Esophagus muscularis mucosa (tissue), 4 donors: ENCODE measurements at regions not wholly inside any gene's neighbourhood (a gene's known extent, or its start where the extent isn't known, plus 50 kb on each side); places are given as distances from the start of the nearest gene placed in this dataset.

Experiments used
- DNase-seq: peaks from one replicate; pipeline ENCODE4 v3.0.0-alpha.2; 2017; ENCODE audit errors: extremely low spot score
- H3K27ac ChIP-seq, 4 donors: fragments of 200-600 bp; sonication (generic); replicated peaks in 1 of 4; 1 replicate in 3 of 4; 2 replicates in 1 of 4; pipeline ENCODE4 v1.5.1; 2016 to 2019; ENCODE audit warnings: mild to moderate bottlenecking in 1 of 4
- H3K27me3 ChIP-seq, 4 donors: fragments of 200-600 bp; sonication (generic); one replicate each; pipeline versions ENCODE4 v1.5.1 to v1.6.0; 2016 to 2019
- H3K36me3 ChIP-seq, 4 donors: fragments of 200-600 bp; sonication (generic); one replicate each; pipeline ENCODE4 v1.5.1; 2016 to 2019
- H3K4me1 ChIP-seq, 4 donors: fragments of 200-600 bp; sonication (generic); one replicate each; pipeline ENCODE4 v1.5.1; 2016 to 2019
- H3K4me3 ChIP-seq, 4 donors: fragments of 200-600 bp; sonication (generic); 1 replicate in 2 of 4; 2 replicates in 2 of 4; pipeline ENCODE4 v1.5.1; 2016 to 2019; ENCODE audit warnings: mild to moderate bottlenecking in 4 of 4, moderate library complexity in 1 of 4
- H3K9me3 ChIP-seq, 4 donors: fragments of 200-600 bp; sonication (generic); 1 replicate in 3 of 4; 2 replicates in 1 of 4; pipeline ENCODE4 v1.5.1; 2016 to 2019
- EP300 ChIP-seq: sonication (generic); formaldehyde crosslinking; IDR thresholded peaks from one replicate; pipeline ENCODE4 v1.6.1; 2017; ENCODE audit warnings: antibody characterized with exemption
- POLR2A ChIP-seq: fragments of 450-650 bp; IDR thresholded peaks from one replicate; pipeline ENCODE4 v1.6.1; 2017; ENCODE audit warnings: antibody characterized with exemption, moderate library complexity, mild to moderate bottlenecking, low read depth
- POLR2AphosphoS5 ChIP-seq, 2 donors: sonication (generic); formaldehyde crosslinking; IDR thresholded peaks; one replicate each; pipeline ENCODE4 v1.6.1; 2017; ENCODE audit warnings: antibody characterized with exemption in 2 of 2
- WGBS: methylation state at CpG from one replicate; pipeline ENCODE4 v1.1.5; 2018; 5-methylcytosine and 5-hydroxymethylcytosine counted together
- intact Hi-C: fragments of 100-400 bp; cut with DNase I; formaldehyde crosslinking; loops from one replicate; pipeline ENCODE4 v1.15.1; 2023
- TF ChIP-seq, protein P1 (sequence below), 3 experiments: fragments of 200-600 bp in 2 of 3; fragments of 450-650 bp in 1 of 3; sonication (generic) in 2 of 3; IDR thresholded peaks; one replicate each; pipeline ENCODE4 v1.5.1; 2017 to 2019; ENCODE audit warnings: antibody characterized with exemption in 3 of 3, mild to moderate bottlenecking in 2 of 3, moderate library complexity in 1 of 3

DNA sequence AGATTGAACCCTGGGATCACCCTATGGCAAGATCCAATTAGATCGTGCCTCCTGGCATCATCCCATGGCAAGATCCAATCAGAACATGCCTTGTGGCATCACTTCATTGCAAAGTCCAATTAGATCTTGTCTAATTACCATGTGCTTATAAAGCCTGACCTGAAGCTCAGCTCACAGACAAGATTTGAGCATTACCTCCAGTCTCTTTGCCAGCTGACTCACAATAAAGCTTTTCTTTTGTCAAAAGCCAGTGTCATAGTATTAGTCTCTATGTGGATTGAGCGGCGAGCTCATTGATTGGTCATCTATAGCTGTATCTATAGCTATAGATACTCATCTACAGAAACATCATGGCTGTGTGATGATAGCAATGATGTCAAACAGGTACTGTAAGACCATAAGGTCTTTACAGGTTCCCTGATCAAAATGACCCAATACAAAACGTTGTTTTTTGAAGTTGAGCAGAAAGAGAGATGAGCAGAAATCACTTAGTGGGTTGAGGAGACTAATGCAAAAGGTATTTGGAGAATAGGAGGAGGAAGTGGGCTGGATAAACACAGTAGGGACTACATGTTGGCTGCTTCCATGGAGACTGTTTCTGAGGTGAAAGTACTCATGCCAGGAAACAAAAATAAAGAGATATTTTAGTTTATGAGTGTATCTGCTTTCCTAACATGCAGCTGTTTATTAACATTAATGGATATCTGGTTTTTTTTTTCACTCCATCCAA lies 545.9 kb upstream of the AMELY start:
- no peaks in the 10 kb centered on the region for H3K9me3 ChIP-seq
- TF ChIP-seq, protein P1, sequence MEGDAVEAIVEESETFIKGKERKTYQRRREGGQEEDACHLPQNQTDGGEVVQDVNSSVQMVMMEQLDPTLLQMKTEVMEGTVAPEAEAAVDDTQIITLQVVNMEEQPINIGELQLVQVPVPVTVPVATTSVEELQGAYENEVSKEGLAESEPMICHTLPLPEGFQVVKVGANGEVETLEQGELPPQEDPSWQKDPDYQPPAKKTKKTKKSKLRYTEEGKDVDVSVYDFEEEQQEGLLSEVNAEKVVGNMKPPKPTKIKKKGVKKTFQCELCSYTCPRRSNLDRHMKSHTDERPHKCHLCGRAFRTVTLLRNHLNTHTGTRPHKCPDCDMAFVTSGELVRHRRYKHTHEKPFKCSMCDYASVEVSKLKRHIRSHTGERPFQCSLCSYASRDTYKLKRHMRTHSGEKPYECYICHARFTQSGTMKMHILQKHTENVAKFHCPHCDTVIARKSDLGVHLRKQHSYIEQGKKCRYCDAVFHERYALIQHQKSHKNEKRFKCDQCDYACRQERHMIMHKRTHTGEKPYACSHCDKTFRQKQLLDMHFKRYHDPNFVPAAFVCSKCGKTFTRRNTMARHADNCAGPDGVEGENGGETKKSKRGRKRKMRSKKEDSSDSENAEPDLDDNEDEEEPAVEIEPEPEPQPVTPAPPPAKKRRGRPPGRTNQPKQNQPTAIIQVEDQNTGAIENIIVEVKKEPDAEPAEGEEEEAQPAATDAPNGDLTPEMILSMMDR (IDR thresholded peaks at IDR 0.05) = no peak
- no peak for TF ChIP-seq POLR2AphosphoS5 (IDR thresholded peaks at IDR 0.05)
- no peak for TF ChIP-seq EP300
- no peak for TF ChIP-seq POLR2A
- H3K27me3 ChIP-seq = no peaks in the 10 kb centered on the region
- H3K36me3 ChIP-seq = no peaks in the 10 kb centered on the region
- DNase-seq = no peak
- H3K4me3 ChIP-seq = no peak overlapping the region
- intact Hi-C loops = no loop called here
- WGBS = no CpG with 5 or more reads among the region's 4 CpGs
- no peak overlapping the region for H3K27ac ChIP-seq
- peaks cover 0 to 3% (median 0%) of the 10 kb centered on the region in 4 donors for H3K4me1 ChIP-seq

DNA sequence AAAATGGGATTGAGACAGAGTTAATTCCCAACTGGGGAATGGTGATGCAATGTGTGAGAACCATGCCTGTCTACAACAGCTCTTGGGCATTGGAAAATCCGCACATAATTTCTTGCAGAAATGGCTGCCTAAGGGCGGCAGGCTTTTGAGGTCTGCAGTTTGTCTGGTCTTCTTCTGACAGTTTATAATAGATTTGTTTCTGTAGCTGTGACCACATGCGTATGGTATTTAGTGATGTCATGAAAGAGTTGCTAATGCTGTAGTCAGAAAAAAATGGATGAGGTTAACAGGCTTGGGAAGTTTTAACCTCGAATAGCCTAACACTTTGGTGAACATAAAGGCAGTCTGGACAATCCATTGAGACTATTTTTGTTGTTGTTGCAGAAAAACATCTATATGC lies 544.1 kb upstream of the AMELY start:
- H3K27ac ChIP-seq = no peak overlapping the region
- H3K27me3 ChIP-seq = no peaks in the 10 kb centered on the region
- DNase-seq = no peak
- TF ChIP-seq POLR2A = no peak
- TF ChIP-seq, protein P1 (IDR thresholded peaks at IDR 0.05) = no peak
- no peak for TF ChIP-seq POLR2AphosphoS5 (IDR thresholded peaks at IDR 0.05)
- TF ChIP-seq EP300 = no peak
- peaks cover 0 to 3% (median 0%) of the 10 kb centered on the region in 4 donors for H3K4me1 ChIP-seq
- H3K4me3 ChIP-seq = no peak overlapping the region
- intact Hi-C loops = no loop called here
- no peaks in the 10 kb centered on the region for H3K36me3 ChIP-seq
- H3K9me3 ChIP-seq = no peaks in the 10 kb centered on the region
- WGBS = no CpG with 5 or more reads among the region's 4 CpGs

DNA sequence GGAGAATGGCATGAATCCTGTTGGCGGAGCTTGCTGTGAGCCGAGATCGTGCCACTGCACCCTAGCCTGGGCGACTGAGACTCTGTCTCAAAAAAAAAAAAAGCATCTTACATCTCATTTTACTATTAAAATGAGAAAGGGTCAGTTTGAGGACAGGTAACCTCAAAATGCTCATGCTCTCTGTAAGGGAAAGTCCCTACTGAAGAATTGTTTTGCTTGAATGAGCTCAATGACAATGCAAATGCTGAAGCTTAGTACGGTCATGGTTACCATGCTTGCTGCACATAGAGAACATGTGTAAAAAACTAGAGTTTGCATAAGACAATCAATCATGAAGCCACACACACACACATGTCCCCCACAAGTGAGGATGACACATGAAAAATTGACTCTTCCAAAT lies 541.8 kb upstream of the AMELY start:
- H3K9me3 ChIP-seq = no peaks in the 10 kb centered on the region
- no peak for DNase-seq
- H3K4me3 ChIP-seq = no peak overlapping the region
- intact Hi-C loops = no loop called here
- peaks cover 0 to under 1% (median 0%) of the 10 kb centered on the region in 4 donors for H3K4me1 ChIP-seq
- no peak overlapping the region for H3K27ac ChIP-seq
- TF ChIP-seq, protein P1 (IDR thresholded peaks at IDR 0.05) = no peak
- TF ChIP-seq POLR2A = no peak
- no peak for TF ChIP-seq EP300
- no peak for TF ChIP-seq POLR2AphosphoS5 (IDR thresholded peaks at IDR 0.05)
- H3K27me3 ChIP-seq = no peaks in the 10 kb centered on the region
- no CpG with 5 or more reads among the region's 5 CpGs for WGBS
- no peaks in the 10 kb centered on the region for H3K36me3 ChIP-seq

DNA sequence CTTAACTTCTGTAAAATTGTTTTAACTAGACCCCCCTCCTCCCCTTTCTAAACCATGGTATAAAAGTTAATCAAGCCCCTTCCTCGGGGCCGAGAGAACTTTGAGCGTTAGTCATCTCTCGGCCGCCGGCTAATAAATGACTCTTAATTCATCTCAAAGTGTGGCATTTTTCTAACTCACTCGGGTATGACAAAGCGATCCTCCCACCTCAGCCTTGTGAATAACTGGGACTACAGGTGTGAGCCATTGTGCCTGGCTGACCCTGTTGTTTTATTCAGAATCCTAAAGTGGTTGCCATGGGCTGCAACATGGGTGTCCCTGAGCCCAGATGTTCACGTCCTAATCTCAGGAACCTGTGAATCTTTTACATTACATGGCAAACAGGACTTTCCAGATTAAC lies 540.7 kb upstream of the AMELY start:
- H3K36me3 ChIP-seq = no peaks in the 10 kb centered on the region
- no CpG with 5 or more reads among the region's 9 CpGs for WGBS
- no peaks in the 10 kb centered on the region for H3K4me1 ChIP-seq
- H3K27ac ChIP-seq = no peak overlapping the region
- TF ChIP-seq POLR2A (no peak), EP300 (no peak), POLR2AphosphoS5 (IDR thresholded peaks at IDR 0.05) (no peak)
- TF ChIP-seq, protein P1 (IDR thresholded peaks at IDR 0.05) = no peak
- no peak for DNase-seq
- intact Hi-C loops = no loop called here
- H3K9me3 ChIP-seq = no peaks in the 10 kb centered on the region
- no peaks in the 10 kb centered on the region for H3K27me3 ChIP-seq
- no peak overlapping the region for H3K4me3 ChIP-seq

GRCh38 chrY:7449860-7450259 lies 538.3 kb upstream of the AMELY start:
- intact Hi-C loops = no loop called here
- DNase-seq = no peak
- H3K36me3 ChIP-seq = no peaks in the 10 kb centered on the region
- H3K4me1 ChIP-seq = no peaks in the 10 kb centered on the region
- H3K9me3 ChIP-seq = no peaks in the 10 kb centered on the region
- WGBS = no CpG with 5 or more reads among the region's 2 CpGs
- no peaks in the 10 kb centered on the region for H3K27me3 ChIP-seq
- H3K27ac ChIP-seq = no peak overlapping the region
- H3K4me3 ChIP-seq = no peak overlapping the region
- TF ChIP-seq EP300 (no peak), POLR2A (no peak), POLR2AphosphoS5 (IDR thresholded peaks at IDR 0.05) (no peak)
- TF ChIP-seq, protein P1 (IDR thresholded peaks at IDR 0.05) = no peak
